ENCODE measurements at regions not wholly inside any gene's neighbourhood (a gene's known extent, or its start where the extent isn't known, plus 50 kb on each side); places are given as distances from the start of the nearest gene placed in this dataset.

DNA sequence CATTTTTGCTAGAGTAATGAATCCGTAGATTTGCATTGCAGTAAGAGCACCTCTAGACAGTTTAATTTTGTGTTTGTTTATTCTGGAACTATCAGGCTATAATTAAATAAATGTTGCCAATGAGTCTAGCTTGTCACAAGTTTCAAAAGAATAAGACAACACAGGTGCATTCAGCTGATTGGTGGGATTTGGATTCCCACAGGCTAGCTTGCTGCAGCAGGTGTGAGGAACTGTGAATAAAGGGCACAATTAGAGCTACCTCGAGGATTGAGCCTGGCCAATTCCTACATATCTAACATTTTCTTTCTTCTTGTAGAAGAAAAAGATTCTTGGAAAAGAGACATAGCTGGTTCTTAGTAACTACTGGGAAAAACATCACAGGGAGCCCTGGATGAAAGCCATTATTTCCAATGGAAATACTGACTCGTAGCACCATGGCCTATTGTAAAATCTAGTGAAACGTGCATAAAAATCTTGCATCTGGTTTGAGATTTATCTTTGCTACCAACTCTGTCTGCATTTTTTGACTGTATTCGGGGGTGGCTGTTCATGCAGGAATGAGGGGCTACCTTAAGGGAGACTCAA is 360.9 kb downstream of the FGF9 start:
- no peak overlapping the region for H2BK5ac ChIP-seq (ENCODE audit: low read depth, low read length)
- no peak for FAIRE-seq
- no peak overlapping the region for H2BK15ac ChIP-seq (ENCODE audit: low read length)
- no peak overlapping the region for H4K5ac ChIP-seq (ENCODE audit: insufficient read length, low read depth, low read length)
- no peak overlapping the region for H3K4ac ChIP-seq (replicated peaks; ENCODE audit: insufficient read length, low read depth, low read length)
- no peak overlapping the region for H3K9ac ChIP-seq (replicated peaks in 1 of 4; ENCODE audit: extremely low read depth in 1 of 4, low read depth in 3 of 4, low read length in 3 of 4)
- CTCF ChIA-PET (ENCODE audit: partially characterized antibody) = no interaction called here
- no peaks in the 10 kb centered on the region for H3K23me2 ChIP-seq (ENCODE audit: low read depth, low read length)
- H3K9me3 ChIP-seq (ENCODE audit: insufficient read depth in 2 of 2, low read depth in 1 of 2, low read length in 1 of 2) = no peaks in the 10 kb centered on the region
- H3K27ac ChIP-seq (ENCODE audit: low read depth, low read length) = no peak overlapping the region
- no peak overlapping the region for H4K91ac ChIP-seq (replicated peaks; ENCODE audit: insufficient read length, low read length)
- H2AK5ac ChIP-seq (ENCODE audit: low read depth, low read length) = no peak overlapping the region
- H3K23ac ChIP-seq (ENCODE audit: insufficient read length) = no peak overlapping the region
- H2BK12ac ChIP-seq (ENCODE audit: low read depth, low read length) = no peak overlapping the region
- no peaks in the 10 kb centered on the region for H3K79me2 ChIP-seq (ENCODE audit: control insufficient read depth in 1 of 2, insufficient read depth in 2 of 2, low read length in 2 of 2)
- H3K4me1 ChIP-seq (replicated peaks in 1 of 4; ENCODE audit: control insufficient read depth in 3 of 4, insufficient read depth in 4 of 4, low read length in 3 of 4) = no peaks in the 10 kb centered on the region
- H3K4me3 ChIP-seq (ENCODE audit: extremely low read depth in 1 of 4, insufficient read depth in 2 of 4, low read depth in 3 of 4, low read length in 4 of 4) = no peak overlapping the region
- no peaks in the 10 kb centered on the region for H4K20me1 ChIP-seq (replicated peaks in 1 of 2; ENCODE audit: control insufficient read depth in 1 of 2, insufficient read depth in 2 of 2, low read length in 2 of 2)
- no peak overlapping the region for H3K56ac ChIP-seq (replicated peaks; ENCODE audit: insufficient read length, low read depth, low read length)
- no peak overlapping the region for H3K4me2 ChIP-seq (ENCODE audit: insufficient read depth in 1 of 2, low read depth in 2 of 2, low read length in 2 of 2)
- H3K27me3 ChIP-seq (replicated peaks in 1 of 4; ENCODE audit: control insufficient read depth in 3 of 4, extremely low read depth in 1 of 4, insufficient read depth in 3 of 4, low read length in 3 of 4) = no peaks in the 10 kb centered on the region; a peak in 1 of 7 replicates
- POLR2A ChIA-PET (ENCODE audit: partially characterized antibody) = no interaction called here
- H3K18ac ChIP-seq (ENCODE audit: extremely low read depth, low read length) = no peak overlapping the region
- H2AFZ ChIP-seq (ENCODE audit: low read length) = no peak overlapping the region
- H2BK120ac ChIP-seq (replicated peaks; ENCODE audit: low read depth, low read length) = no peak overlapping the region
- no peak for DNase-seq (ENCODE audit: low read depth in 1 of 2, low spot score in 2 of 2)
- no peak for TF ChIP-seq KDM4A (IDR thresholded peaks at IDR 0.05; ENCODE audit: low read depth, low read length, severe bottlenecking)
- H3K14ac ChIP-seq (ENCODE audit: insufficient read length) = no peak overlapping the region
- no peak overlapping the region for H2BK20ac ChIP-seq (ENCODE audit: low read length)
- 81% methylated on average over 5 of the region's 5 CpGs; no CpG with 5 or more reads in 1 of the 2 experiments for WGBS, 2 experiments (ENCODE audit: extremely low coverage in 1 of 2, insufficient coverage in 1 of 2, insufficient read length in 1 of 2, insufficient replicate concordance in 2 of 2, low coverage in 1 of 2, low lambda C conversion rate in 2 of 2, missing lambda C conversion rate in 1 of 2)
- no peaks in the 10 kb centered on the region for H3K79me1 ChIP-seq (ENCODE audit: low read depth, low read length)
- no peak overlapping the region for H4K8ac ChIP-seq (ENCODE audit: extremely low read depth, insufficient read depth, low read length)
- H3K36me3 ChIP-seq (ENCODE audit: control insufficient read depth in 2 of 4, insufficient read depth in 4 of 4, low read length in 3 of 4) = no peaks in the 10 kb centered on the region
